Endothelial cell of umbilical vein (primary cell): ENCODE measurements at regions not wholly inside any gene's neighbourhood (a gene's known extent, or its start where the extent isn't known, plus 50 kb on each side); places are given as distances from the start of the nearest gene placed in this dataset.

Experiments
- BruUV-seq: library from RNA; stranded (reverse); fragments of 400-500 nt; replicated peaks from 2 replicates; lab custom pipeline; 2021; lab: Mats Ljungman, UMichigan
- CTCF ChIA-PET: fragments of 300-600, 350-600 bp; sonication (Branson Sonifier 250); formaldehyde crosslinking; loops from one replicate; lab custom pipeline; 2021; ENCODE audit warnings: antibody characterized with exemption, inconsistent platforms; lab: Charles Lee
- POLR2A ChIA-PET: fragments of 300-600, 350-600 bp; sonication (Branson Sonifier 250); formaldehyde crosslinking; loops from one replicate; lab custom pipeline; 2021; ENCODE audit warnings: antibody characterized with exemption, inconsistent platforms; lab: Charles Lee
- DNase-seq: peaks from one replicate; pipeline ENCODE4 v3.0.0-alpha.2; 2011; ENCODE audit warnings: low read depth, low spot score
- FAIRE-seq: peaks from 2 replicates; lab custom pipeline; 2011; peaks lifted over from hg19 to GRCh38; lab: Jason Lieb, UNC
- H2AFZ ChIP-seq: 2 replicates; pipeline ENCODE4 v1.6.0; 2012; ENCODE audit warnings: low read depth, low read length, control low read depth, inconsistent platforms
- H3K27ac ChIP-seq: 2 replicates; pipeline ENCODE4 v1.5.1; 2011; ENCODE audit warnings: low read depth, mild to moderate bottlenecking, control low read depth, low read length, moderate library complexity; ENCODE audit not compliant: insufficient read depth
- H3K27me3 ChIP-seq, 2 experiments: 2 replicates each; pipeline versions ENCODE4 v1.6.0 to v1.6.1; 2011; ENCODE audit warnings: low read length in 2 of 2, mixed read lengths in 1 of 2; ENCODE audit not compliant: control insufficient read depth in 2 of 2, insufficient read depth in 2 of 2
- H3K36me3 ChIP-seq, 2 experiments: 2 replicates in 1 of 2; 3 replicates in 1 of 2; pipeline ENCODE4 v1.5.1; 2011; ENCODE audit warnings: low read length in 2 of 2, mild to moderate bottlenecking in 1 of 2, moderate library complexity in 1 of 2; ENCODE audit not compliant: control insufficient read depth in 2 of 2, insufficient read depth in 2 of 2; ENCODE audit errors: extremely low read depth in 1 of 2
- H3K4me1 ChIP-seq: 3 replicates; pipeline ENCODE4 v1.5.1; 2011; ENCODE audit warnings: mild to moderate bottlenecking, low read length; ENCODE audit not compliant: control insufficient read depth, insufficient read depth; ENCODE audit errors: extremely low read depth
- H3K4me2 ChIP-seq: 2 replicates; pipeline ENCODE4 v1.6.1; 2011; ENCODE audit warnings: low read length, control low read depth, mixed read lengths; ENCODE audit not compliant: insufficient read depth
- H3K4me3 ChIP-seq, 3 experiments: fragments of 200-600 bp in 1 of 3; sonication (generic), shearing (Covaris generic) in 1 of 3; replicated peaks in 1 of 3; 2 replicates each; pipeline ENCODE4 v1.5.1; 2011 to 2016; ENCODE audit warnings: control low read depth in 3 of 3, low read length in 3 of 3, mild to moderate bottlenecking in 2 of 3, inconsistent platforms in 1 of 3, low read depth in 1 of 3, moderate library complexity in 1 of 3; ENCODE audit not compliant: insufficient read depth in 1 of 3
- H3K79me2 ChIP-seq: 2 replicates; pipeline ENCODE4 v1.6.0; 2012; ENCODE audit warnings: low read length, inconsistent platforms; ENCODE audit not compliant: control insufficient read depth, insufficient read depth
- H3K9ac ChIP-seq: replicated peaks from 2 replicates; pipeline ENCODE3; 2011; ENCODE audit warnings: low read length, control low read depth; ENCODE audit not compliant: insufficient read depth; ENCODE audit errors: extremely low read depth
- H3K9me1 ChIP-seq: replicated peaks from 3 replicates; pipeline ENCODE4 v1.6.0; 2011; ENCODE audit warnings: mild to moderate bottlenecking, low read length; ENCODE audit not compliant: control insufficient read depth, insufficient read depth; ENCODE audit errors: extremely low read depth
- H3K9me3 ChIP-seq: replicated peaks from 2 replicates; pipeline ENCODE4 v1.5.1; 2012; ENCODE audit warnings: low read length, inconsistent platforms; ENCODE audit not compliant: control insufficient read depth, insufficient read depth
- H4K20me1 ChIP-seq: replicated peaks from 2 replicates; pipeline ENCODE3; 2011; ENCODE audit warnings: mild to moderate bottlenecking, low read length; ENCODE audit not compliant: control insufficient read depth, insufficient read depth; ENCODE audit errors: extremely low read depth
- CTCF ChIP-seq, 2 donors: IDR thresholded peaks; 1 replicate in 1 of 2; 2 replicates in 1 of 2; pipeline ENCODE4 v1.5.1; 2011; ENCODE audit warnings: low read length in 2 of 2, mild to moderate bottlenecking in 2 of 2, moderate library complexity in 2 of 2, control low read depth in 1 of 2, inconsistent platforms in 1 of 2, low read depth in 1 of 2; ENCODE audit not compliant: insufficient read depth in 1 of 2; ENCODE audit errors: extremely low read depth in 1 of 2
- EZH2 ChIP-seq: IDR thresholded peaks from 2 replicates; pipeline ENCODE4 v1.6.1; 2012; ENCODE audit warnings: borderline replicate concordance, low read depth, mild to moderate bottlenecking, moderate library complexity, low read length, inconsistent platforms; ENCODE audit not compliant: severe bottlenecking
- FOS ChIP-seq: IDR thresholded peaks from 2 replicates; pipeline ENCODE4 v1.6.1; 2011; ENCODE audit warnings: mild to moderate bottlenecking, low read length, moderate library complexity, borderline replicate concordance; ENCODE audit not compliant: insufficient read depth
- GATA2 ChIP-seq: IDR thresholded peaks from 2 replicates; pipeline ENCODE4 v1.7.0; 2011; ENCODE audit warnings: low read depth, mild to moderate bottlenecking, moderate library complexity, mixed read lengths, low read length; ENCODE audit not compliant: insufficient read length, insufficient read depth
- JUN ChIP-seq: IDR thresholded peaks from 2 replicates; pipeline ENCODE4 v1.6.1; 2011; ENCODE audit warnings: borderline replicate concordance, low read depth; ENCODE audit not compliant: insufficient read length, insufficient read depth
- MAX ChIP-seq: IDR thresholded peaks from 2 replicates; pipeline ENCODE4 v1.6.1; 2011; ENCODE audit not compliant: insufficient read depth, insufficient read length
- MYC ChIP-seq: IDR thresholded peaks from one replicate; pipeline ENCODE4 v1.6.1; 2011; ENCODE audit warnings: mild to moderate bottlenecking, low read depth, low read length
- POLR2A ChIP-seq: IDR thresholded peaks from 2 replicates; pipeline ENCODE4 v1.6.1; 2012; ENCODE audit warnings: low read depth, mild to moderate bottlenecking, control low read depth, low read length
- POLR2AphosphoS5 ChIP-seq: IDR thresholded peaks from 2 replicates; pipeline ENCODE4 v1.6.1; 2012; ENCODE audit warnings: low read depth, mild to moderate bottlenecking, control low read depth, low read length, moderate library complexity; ENCODE audit not compliant: insufficient read depth
- dilution Hi-C: fragments of 300-500 bp; cut with MboI; formaldehyde crosslinking; loops from one replicate; pipeline ENCODE4 v1.15.0; 2019; ENCODE audit warnings: low sequenced_read_pairs; ENCODE audit not compliant: extremely low pct_ligation_motif_present
- intact Hi-C: fragments of 100-400 bp; cut with micrococcal nuclease; formaldehyde crosslinking; loops from one replicate; pipeline ENCODE4 v1.10.0; 2022

- H3K9me1 ChIP-seq = no peaks in the 10 kb centered on the region
- no peak for DNase-seq
- dilution Hi-C loops (no loop called here), intact Hi-C loops (no loop called here)
- H3K27ac ChIP-seq = no peak overlapping the region
- H4K20me1 ChIP-seq = no peaks in the 10 kb centered on the region
- CTCF ChIA-PET = no interaction called here
- H3K4me2 ChIP-seq = no peak overlapping the region
- peaks cover 4% of the 10 kb centered on the region for H3K9me3 ChIP-seq
- no TSS peak for BruUV-seq
- H2AFZ ChIP-seq = no peak overlapping the region
- no peaks in the 10 kb centered on the region for H3K36me3 ChIP-seq
- TF ChIP-seq CTCF (IDR thresholded peaks at IDR 0.05; ENCODE audit: extremely low read depth in 1 of 2, insufficient read depth in 1 of 2, low read depth in 1 of 2, low read length in 2 of 2) (no peak), JUN (no peak), EZH2 (no peak), FOS (no peak), POLR2AphosphoS5 (no peak), POLR2A (no peak)
- FAIRE-seq = no peak
- no peaks in the 10 kb centered on the region for H3K79me2 ChIP-seq
- POLR2A ChIA-PET = no interaction called here
- no peaks in the 10 kb centered on the region for H3K27me3 ChIP-seq
- H3K4me3 ChIP-seq = no peak overlapping the region
- no peak overlapping the region for H3K9ac ChIP-seq
- no peaks in the 10 kb centered on the region for H3K4me1 ChIP-seq
These were observed 219.6 kb upstream of the LRRN1 start for GRCh38 chr3:3579658-3580057.

GRCh38 chr3:3578718-3579117 lies 220.5 kb upstream of the LRRN1 start:
- H3K27ac ChIP-seq = no peak overlapping the region
- no peaks in the 10 kb centered on the region for H3K9me1 ChIP-seq
- H3K9ac ChIP-seq = no peak overlapping the region
- no TSS peak for BruUV-seq
- no peak overlapping the region for H2AFZ ChIP-seq
- H4K20me1 ChIP-seq = no peaks in the 10 kb centered on the region
- peaks cover 6% of the 10 kb centered on the region for H3K9me3 ChIP-seq
- intact Hi-C loops (no loop called here), dilution Hi-C loops (no loop called here)
- H3K4me3 ChIP-seq = no peak overlapping the region
- TF ChIP-seq FOS (no peak), POLR2A (no peak), JUN (no peak), EZH2 (no peak), GATA2 (no peak), MYC (no peak), CTCF (IDR thresholded peaks at IDR 0.05; ENCODE audit: extremely low read depth in 1 of 2, insufficient read depth in 1 of 2, low read depth in 1 of 2, low read length in 2 of 2) (no peak), MAX (no peak), POLR2AphosphoS5 (no peak)
- H3K4me2 ChIP-seq = no peak overlapping the region
- no peaks in the 10 kb centered on the region for H3K4me1 ChIP-seq
- H3K36me3 ChIP-seq = no peaks in the 10 kb centered on the region
- POLR2A ChIA-PET = no interaction called here
- CTCF ChIA-PET = no interaction called here
- DNase-seq = no peak
- no peak for FAIRE-seq
- no peaks in the 10 kb centered on the region for H3K79me2 ChIP-seq
- no peaks in the 10 kb centered on the region for H3K27me3 ChIP-seq
